ENCODE measurements at regions not wholly inside any gene's neighbourhood (a gene's known extent, or its start where the extent isn't known, plus 50 kb on each side); places are given as distances from the start of the nearest gene placed in this dataset.

GRCh38 chr5:3856036-3856435 is 260.4 kb downstream of the IRX1 start:
- Histone ChIP-seq H4K8ac (replicated peaks; ENCODE audit: insufficient read length, low read depth, low read length) (no peak overlapping the region), H4K5ac (ENCODE audit: insufficient read length, low read depth, low read length) (no peak overlapping the region), H3K27ac (ENCODE audit: insufficient read length, low read depth, low read length) (no peak overlapping the region), H3K4me2 (ENCODE audit: insufficient read depth, insufficient read length, low read length) (no peak overlapping the region), H3K79me1 (ENCODE audit: insufficient read depth, low read depth, low read length, poor library complexity, severe bottlenecking) (no peaks in the 10 kb centered on the region), H3K9ac (ENCODE audit: extremely low read depth, insufficient read length, low read length) (no peak overlapping the region), H3K9me3 (ENCODE audit: control insufficient read depth, low read depth, low read length) (no peaks in the 10 kb centered on the region), H4K91ac (ENCODE audit: insufficient read length, low read depth, low read length) (no peak overlapping the region), H3K79me2 (ENCODE audit: insufficient read depth, low read length) (no peaks in the 10 kb centered on the region), H2BK12ac (ENCODE audit: insufficient read length, low read depth, low read length) (no peak overlapping the region), H3T11ph (ENCODE audit: low read length) (no peak overlapping the region), H3K23me2 (ENCODE audit: insufficient read length, low read depth, low read length, poor library complexity, severe bottlenecking) (peaks cover 2% of the 10 kb centered on the region), H4K20me1 (ENCODE audit: control insufficient read depth, insufficient read depth, insufficient read length) (no peaks in the 10 kb centered on the region), H2AK5ac (ENCODE audit: insufficient read length, low read length) (no peak overlapping the region), H3K14ac (ENCODE audit: insufficient read depth, low read length) (no peak overlapping the region), H2BK15ac (ENCODE audit: low read depth, low read length) (no peak overlapping the region), H2AFZ (ENCODE audit: low read length) (no peak overlapping the region), H2BK20ac (ENCODE audit: low read depth, low read length, poor library complexity, severe bottlenecking) (no peak overlapping the region), H2BK120ac (ENCODE audit: low read depth, low read length, poor library complexity, severe bottlenecking) (no peak overlapping the region), H3K56ac (ENCODE audit: insufficient read length, low read depth, low read length) (no peak overlapping the region), H3K4me1 (ENCODE audit: insufficient read depth, low read length) (no peaks in the 10 kb centered on the region), H3K27me3 (ENCODE audit: insufficient read depth, low read length) (no peaks in the 10 kb centered on the region), H2BK5ac (ENCODE audit: insufficient read length, low read length) (no peak overlapping the region), H3K23ac (ENCODE audit: insufficient read length, low read depth, low read length) (no peak overlapping the region), H3K18ac (ENCODE audit: insufficient read length, low read depth, low read length) (no peak overlapping the region), H3K4ac (ENCODE audit: low read depth, low read length) (no peak overlapping the region)
- H3K27ac Mint-ChIP-seq, result no peak overlapping the region
- WGBS (ENCODE audit: extremely low coverage, insufficient read length, low lambda C conversion rate), result no CpG with 5 or more reads among the region's 6 CpGs
- peaks cover 4 to 8% of the 10 kb centered on the region in 2 experiments; a peak in 1 of 4 replicates for H3K4me1 Mint-ChIP-seq
- DNase-seq, result no peak
- H3K4me3 Mint-ChIP-seq, result no peak overlapping the region
- H3K36me3 Mint-ChIP-seq (ENCODE audit: insufficient read depth in 1 of 3, low read depth in 3 of 3), result no peaks in the 10 kb centered on the region
- TF ChIP-seq CTCF (conservative IDR thresholded peaks at IDR 0.05), result no peak
- H3K9me3 Mint-ChIP-seq, result no peaks in the 10 kb centered on the region; a peak in 1 of 5 replicates
- H3K27me3 Mint-ChIP-seq (ENCODE audit: low read depth), result no peaks in the 10 kb centered on the region; the same call in 1 of the 2 replicates

Data from H9 (cell line).